SK-N-SH (cell line): ENCODE measurements at regions not wholly inside any gene's neighbourhood (a gene's known extent, or its start where the extent isn't known, plus 50 kb on each side); places are given as distances from the start of the nearest gene placed in this dataset.

Experiments used
- CTCF ChIA-PET: fragments of 300-600, 350-600 bp; formaldehyde crosslinking; extraction: SDS; loops from one replicate; lab custom pipeline; 2021; lab: Yijun Ruan, JAX
- POLR2A ChIA-PET: fragments of 350-600 bp; sonication (Branson Sonifier 250); formaldehyde crosslinking; extraction: SDS; loops from one replicate; lab custom pipeline; 2020; ENCODE audit warnings: antibody characterized with exemption, inconsistent platforms; lab: Yijun Ruan, JAX
- DNase-seq: peaks from one replicate; pipeline ENCODE4 v3.0.0; 2012
- H2AFZ ChIP-seq: fragments of 200-600 bp; sonication (generic); 2 replicates; pipeline ENCODE4 v1.8.1; 2016; ENCODE audit warnings: antibody characterized with exemption, mild to moderate bottlenecking, low read depth
- H3F3A ChIP-seq: fragments of 200-600 bp; sonication (generic); replicated peaks from 2 replicates; pipeline ENCODE3; 2016; ENCODE audit warnings: antibody characterized with exemption, mild to moderate bottlenecking; ENCODE audit not compliant: insufficient read depth
- H3K27ac ChIP-seq, 2 experiments: fragments of 200-500 bp in 1 of 2; fragments of 200-600 bp in 1 of 2; sonication (Bioruptor generic) in 1 of 2; sonication (generic), shearing (Covaris generic) in 1 of 2; 2 replicates each; pipeline versions ENCODE4 v1.5.1 to v1.6.1; 2014 to 2016; ENCODE audit warnings: low read depth in 2 of 2, inconsistent platforms in 1 of 2, low read length in 1 of 2, mild to moderate bottlenecking in 1 of 2, mixed read lengths in 1 of 2
- H3K27me3 ChIP-seq: fragments of 200-600 bp; sonication (generic), shearing (Covaris generic); 2 replicates; pipeline ENCODE4 v1.6.1; 2016; ENCODE audit warnings: mixed run types; ENCODE audit not compliant: insufficient read depth
- H3K36me3 ChIP-seq, 2 experiments: fragments of 200-500 bp in 1 of 2; fragments of 200-600 bp in 1 of 2; sonication (Bioruptor generic) in 1 of 2; sonication (generic) in 1 of 2; replicated peaks in 1 of 2; 2 replicates each; pipeline versions ENCODE3 to v1.5.1; 2014 to 2016; ENCODE audit warnings: low read length in 1 of 2, mild to moderate bottlenecking in 1 of 2; ENCODE audit not compliant: insufficient read depth in 2 of 2, control insufficient read depth in 1 of 2
- H3K4me1 ChIP-seq, 2 experiments: fragments of 200-500 bp in 1 of 2; fragments of 200-600 bp in 1 of 2; sonication (Bioruptor generic) in 1 of 2; sonication (generic), shearing (Covaris generic) in 1 of 2; 2 replicates each; pipeline versions ENCODE4 v1.5.1 to v1.6.1; 2014 to 2016; ENCODE audit warnings: low read depth in 1 of 2, low read length in 1 of 2, mixed run types in 1 of 2; ENCODE audit not compliant: insufficient read depth in 2 of 2, control insufficient read depth in 1 of 2
- H3K4me2 ChIP-seq: fragments of 200-600 bp; sonication (generic), shearing (Covaris generic); 2 replicates; pipeline ENCODE4 v1.6.1; 2017; ENCODE audit warnings: mixed run types
- H3K4me3 ChIP-seq, 2 experiments: fragments of 200-500 bp in 1 of 2; fragments of 200-600 bp in 1 of 2; sonication (Bioruptor generic) in 1 of 2; sonication (generic), shearing (Covaris generic) in 1 of 2; 2 replicates each; pipeline versions ENCODE4 v1.5.1 to v1.8.1; 2014 to 2016; ENCODE audit warnings: low read depth in 2 of 2, inconsistent platforms in 1 of 2, low read length in 1 of 2, mild to moderate bottlenecking in 1 of 2, mixed read lengths in 1 of 2, moderate library complexity in 1 of 2
- H3K79me2 ChIP-seq: fragments of 200-600 bp; sonication (generic); 2 replicates; pipeline ENCODE4 v1.8.1; 2017; ENCODE audit warnings: mild to moderate bottlenecking; ENCODE audit not compliant: insufficient read depth
- H3K9ac ChIP-seq: fragments of 200-600 bp; sonication (generic); 2 replicates; pipeline ENCODE4 v1.6.1; 2017; ENCODE audit warnings: mixed run types
- H3K9me2 ChIP-seq: fragments of 200-600 bp; sonication (generic); 2 replicates; pipeline ENCODE4 v1.6.1; 2017; ENCODE audit warnings: mixed run types
- H3K9me3 ChIP-seq: fragments of 200-600 bp; sonication (generic); 2 replicates; pipeline ENCODE4 v1.6.1; 2017; ENCODE audit warnings: mixed run types, mild to moderate bottlenecking, moderate library complexity
- H4K20me1 ChIP-seq: fragments of 200-600 bp; sonication (generic); 2 replicates; pipeline ENCODE4 v1.6.1; 2017; ENCODE audit warnings: mild to moderate bottlenecking, mixed run types; ENCODE audit not compliant: insufficient read depth
- CHD2 ChIP-seq: fragments of 150-350 bp; IDR thresholded peaks from 2 replicates; pipeline ENCODE4 v1.6.1; 2018; ENCODE audit warnings: low read length; ENCODE audit not compliant: partially characterized antibody
- ELF1 ChIP-seq: IDR thresholded peaks from 2 replicates; pipeline ENCODE4 v1.4.0; 2012
- FOXJ3 ChIP-seq: sonication (generic); formaldehyde crosslinking; IDR thresholded peaks from 2 replicates; pipeline ENCODE4 v1.5.1; 2020; ENCODE audit warnings: mild to moderate bottlenecking, missing genetic modification reagents
- FOXM1 ChIP-seq: IDR thresholded peaks from 2 replicates; pipeline ENCODE4 v1.4.0; 2012; ENCODE audit warnings: low read depth, mild to moderate bottlenecking
- GABPA ChIP-seq: IDR thresholded peaks from 2 replicates; pipeline ENCODE4 v1.4.0; 2012; ENCODE audit warnings: low read depth, mild to moderate bottlenecking
- GATA2 ChIP-seq: sonication (generic); formaldehyde crosslinking; IDR thresholded peaks from 2 replicates; pipeline ENCODE4 v1.5.0; 2020; ENCODE audit warnings: mild to moderate bottlenecking, missing genetic modification reagents
- JUND ChIP-seq: IDR thresholded peaks from 2 replicates; pipeline ENCODE4 v1.4.0; 2012
- NFIC ChIP-seq: IDR thresholded peaks from 2 replicates; pipeline ENCODE4 v1.4.0; 2012; ENCODE audit warnings: borderline replicate concordance
- PBX3 ChIP-seq: IDR thresholded peaks from 2 replicates; pipeline ENCODE4; 2012
- POLR2AphosphoS5 ChIP-seq: IDR thresholded peaks from 2 replicates; pipeline ENCODE4 v1.6.1; 2012; ENCODE audit warnings: low read depth, low read length
- RAD21 ChIP-seq: IDR thresholded peaks from 2 replicates; pipeline ENCODE4 v1.6.1; 2012; ENCODE audit warnings: mild to moderate bottlenecking, low read length
- RCOR1 ChIP-seq: fragments of 150-350 bp; IDR thresholded peaks from 2 replicates; pipeline ENCODE4 v1.6.1; 2017; ENCODE audit warnings: antibody characterized with exemption, low read length
- RFX5 ChIP-seq: IDR thresholded peaks from 2 replicates; pipeline ENCODE4 v1.6.1; 2012; ENCODE audit warnings: mild to moderate bottlenecking, improper control_type of control experiment, low read length
- RXRA ChIP-seq: IDR thresholded peaks from 2 replicates; pipeline ENCODE4 v1.4.0; 2012; ENCODE audit warnings: low read depth, mild to moderate bottlenecking, borderline replicate concordance
- SIN3A ChIP-seq: IDR thresholded peaks from 2 replicates; pipeline ENCODE4 v1.6.1; 2012; ENCODE audit warnings: low read depth, mild to moderate bottlenecking, low read length, moderate library complexity, borderline replicate concordance
- SMC3 ChIP-seq: IDR thresholded peaks from 2 replicates; pipeline ENCODE4 v1.6.1; 2012; ENCODE audit warnings: low read depth, low read length, improper control_type of control experiment
- TAF1 ChIP-seq: IDR thresholded peaks from 2 replicates; pipeline ENCODE4 v1.6.1; 2012; ENCODE audit warnings: low read depth, mild to moderate bottlenecking, low read length, moderate library complexity, borderline replicate concordance
- TCF12 ChIP-seq: IDR thresholded peaks from 2 replicates; pipeline ENCODE4 v1.4.0; 2012
- TEAD4 ChIP-seq: IDR thresholded peaks from 2 replicates; pipeline ENCODE4 v1.4.0; 2012; ENCODE audit warnings: mild to moderate bottlenecking, borderline replicate concordance; ENCODE audit not compliant: insufficient read depth
- WGBS: methylation state at CpG from one replicate; pipeline ENCODE4 v1.1.6; 2017; ENCODE audit warnings: low lambda C conversion rate; 5-methylcytosine and 5-hydroxymethylcytosine counted together

GRCh38 chr4:162659716-162660115 is 495.9 kb upstream of the FSTL5 start:
- WGBS: 14% methylated on average over 1 of the region's 1 CpG
- no peaks in the 10 kb centered on the region for H3K79me2 ChIP-seq
- H4K20me1 ChIP-seq: no peaks in the 10 kb centered on the region
- no peaks in the 10 kb centered on the region for H3K9me2 ChIP-seq
- H2AFZ ChIP-seq: no peak overlapping the region
- ChIA-PET CTCF (no interaction called here), POLR2A (no interaction called here)
- no peaks in the 10 kb centered on the region for H3K27me3 ChIP-seq
- no peaks in the 10 kb centered on the region for H3F3A ChIP-seq
- H3K9ac ChIP-seq: no peak overlapping the region
- DNase-seq: no peak
- H3K9me3 ChIP-seq: no peaks in the 10 kb centered on the region
- no peak for TF ChIP-seq NFIC
- no peak for TF ChIP-seq POLR2AphosphoS5
- no peak for TF ChIP-seq CHD2
- TF ChIP-seq RFX5: no peak
- TF ChIP-seq RCOR1: no peak
- TF ChIP-seq JUND: no peak
- no peak for TF ChIP-seq SMC3
- TF ChIP-seq GATA2: no peak
- TF ChIP-seq FOXJ3: no peak
- TF ChIP-seq RXRA: no peak
- no peak for TF ChIP-seq TAF1
- no peak for TF ChIP-seq RAD21
- no peak for TF ChIP-seq ELF1
- TF ChIP-seq PBX3: no peak
- no peak for TF ChIP-seq GABPA
- no peak for TF ChIP-seq FOXM1
- no peaks in the 10 kb centered on the region for H3K36me3 ChIP-seq
- no peaks in the 10 kb centered on the region for H3K4me1 ChIP-seq
- no peak overlapping the region for H3K27ac ChIP-seq
- H3K4me3 ChIP-seq: no peak overlapping the region
- no peak overlapping the region for H3K4me2 ChIP-seq

GRCh38 chr4:162657966-162658365 is 494.2 kb upstream of the FSTL5 start:
- WGBS: 65% methylated on average over 1 of the region's 1 CpG
- CTCF ChIA-PET: no interaction called here
- H3K4me3 ChIP-seq: no peak overlapping the region
- no peaks in the 10 kb centered on the region for H3K79me2 ChIP-seq
- H3K4me1 ChIP-seq: no peaks in the 10 kb centered on the region
- no peak overlapping the region for H3K27ac ChIP-seq
- no peaks in the 10 kb centered on the region for H3K9me2 ChIP-seq
- POLR2A ChIA-PET: no interaction called here
- no peaks in the 10 kb centered on the region for H3F3A ChIP-seq
- no peak overlapping the region for H3K4me2 ChIP-seq
- DNase-seq: no peak
- no peak overlapping the region for H2AFZ ChIP-seq
- TF ChIP-seq TCF12: no peak
- no peak for TF ChIP-seq NFIC
- no peak for TF ChIP-seq SIN3A
- no peak for TF ChIP-seq TEAD4
- TF ChIP-seq RAD21: no peak
- no peak overlapping the region for H3K9ac ChIP-seq
- H3K9me3 ChIP-seq: no peaks in the 10 kb centered on the region
- no peaks in the 10 kb centered on the region for H3K36me3 ChIP-seq
- H3K27me3 ChIP-seq: no peaks in the 10 kb centered on the region
- no peaks in the 10 kb centered on the region for H4K20me1 ChIP-seq
